ENCODE measurements at regions not wholly inside any gene's neighbourhood (a gene's known extent, or its start where the extent isn't known, plus 50 kb on each side); places are given as distances from the start of the nearest gene placed in this dataset.

- Histone ChIP-seq H3K4ac (ENCODE audit: low read depth, low read length) (no peak overlapping the region), H3K36me3 (ENCODE audit: control insufficient read depth in 1 of 2, insufficient read depth in 2 of 2, low read length in 2 of 2) (no peaks in the 10 kb centered on the region), H3K79me1 (ENCODE audit: low read length) (no peaks in the 10 kb centered on the region), H3K27ac (ENCODE audit: low read depth, low read length) (no peak overlapping the region), H2AFZ (ENCODE audit: insufficient read depth, low read length, poor library complexity) (no peak overlapping the region), H4K12ac (ENCODE audit: low read depth, low read length) (no peak overlapping the region), H2BK12ac (ENCODE audit: low read length) (no peak overlapping the region), H3K18ac (ENCODE audit: low read length) (no peak overlapping the region), H3K9ac (ENCODE audit: low read length) (no peak overlapping the region), H3K14ac (ENCODE audit: low read length) (no peak overlapping the region), H4K8ac (ENCODE audit: low read depth, low read length) (no peak overlapping the region), H3K4me3 (ENCODE audit: low read depth, low read length) (no peak overlapping the region), H3K4me1 (ENCODE audit: control insufficient read depth in 1 of 2, insufficient read depth in 2 of 2, low read length in 2 of 2) (no peaks in the 10 kb centered on the region), H2AK5ac (ENCODE audit: low read length) (no peak overlapping the region), H4K91ac (ENCODE audit: low read depth, low read length) (no peak overlapping the region), H3K79me2 (ENCODE audit: control insufficient read depth, insufficient read depth, low read length, poor library complexity) (no peaks in the 10 kb centered on the region), H3K27me3 (ENCODE audit: insufficient read depth, low read length) (no peaks in the 10 kb centered on the region), H2BK5ac (ENCODE audit: low read depth, low read length, poor library complexity) (no peak overlapping the region), H3K9me3 (ENCODE audit: insufficient read depth, low read depth, low read length) (peaks cover 4% of the 10 kb centered on the region), H3K23ac (ENCODE audit: low read length) (no peak overlapping the region), H3K4me2 (ENCODE audit: low read length) (no peak overlapping the region), H2BK120ac (ENCODE audit: insufficient read depth, low read length, poor library complexity) (no peak overlapping the region)
- WGBS (ENCODE audit: extremely low coverage, insufficient coverage, insufficient read length), result no CpG with 5 or more reads among the region's 6 CpGs
- no peak for DNase-seq
Measured at GRCh38 chr4:3700223-3700622, 66.0 kb upstream of the ADRA2C start.

GRCh38 chr4:3699678-3700077, 66.5 kb upstream of the ADRA2C start:
- Histone ChIP-seq H4K12ac (ENCODE audit: low read depth, low read length) (no peak overlapping the region), H3K36me3 (ENCODE audit: control insufficient read depth in 1 of 2, insufficient read depth in 2 of 2, low read length in 2 of 2) (no peaks in the 10 kb centered on the region), H3K27me3 (ENCODE audit: insufficient read depth, low read length) (no peaks in the 10 kb centered on the region), H3K79me1 (ENCODE audit: low read length) (no peaks in the 10 kb centered on the region), H3K14ac (ENCODE audit: low read length) (no peak overlapping the region), H3K23ac (ENCODE audit: low read length) (no peak overlapping the region), H4K91ac (ENCODE audit: low read depth, low read length) (no peak overlapping the region), H3K27ac (ENCODE audit: low read depth, low read length) (no peak overlapping the region), H3K9ac (ENCODE audit: low read length) (no peak overlapping the region), H3K18ac (ENCODE audit: low read length) (no peak overlapping the region), H2BK120ac (ENCODE audit: insufficient read depth, low read length, poor library complexity) (no peak overlapping the region), H2AK5ac (ENCODE audit: low read length) (no peak overlapping the region), H3K79me2 (ENCODE audit: control insufficient read depth, insufficient read depth, low read length, poor library complexity) (no peaks in the 10 kb centered on the region), H4K8ac (ENCODE audit: low read depth, low read length) (no peak overlapping the region), H2BK12ac (ENCODE audit: low read length) (no peak overlapping the region), H3K4me3 (ENCODE audit: low read depth, low read length) (no peak overlapping the region), H3K4me1 (ENCODE audit: control insufficient read depth in 1 of 2, insufficient read depth in 2 of 2, low read length in 2 of 2) (no peaks in the 10 kb centered on the region), H2BK5ac (ENCODE audit: low read depth, low read length, poor library complexity) (no peak overlapping the region), H3K4me2 (ENCODE audit: low read length) (no peak overlapping the region), H2AFZ (ENCODE audit: insufficient read depth, low read length, poor library complexity) (no peak overlapping the region), H3K9me3 (ENCODE audit: insufficient read depth, low read depth, low read length) (peaks cover 4% of the 10 kb centered on the region), H3K4ac (ENCODE audit: low read depth, low read length) (no peak overlapping the region)
- no CpG with 5 or more reads among the region's 13 CpGs for WGBS (ENCODE audit: extremely low coverage, insufficient coverage, insufficient read length)
- DNase-seq, result no peak

- Histone ChIP-seq H4K12ac (ENCODE audit: low read depth, low read length) (no peak overlapping the region), H3K27me3 (ENCODE audit: insufficient read depth, low read length) (no peaks in the 10 kb centered on the region), H3K23ac (ENCODE audit: low read length) (no peak overlapping the region), H3K79me1 (ENCODE audit: low read length) (no peaks in the 10 kb centered on the region), H3K79me2 (ENCODE audit: control insufficient read depth, insufficient read depth, low read length, poor library complexity) (no peaks in the 10 kb centered on the region), H3K4ac (ENCODE audit: low read depth, low read length) (no peak overlapping the region), H3K36me3 (ENCODE audit: control insufficient read depth in 1 of 2, insufficient read depth in 2 of 2, low read length in 2 of 2) (no peaks in the 10 kb centered on the region), H3K4me2 (ENCODE audit: low read length) (no peak overlapping the region), H4K8ac (ENCODE audit: low read depth, low read length) (no peak overlapping the region), H3K9me3 (ENCODE audit: insufficient read depth, low read depth, low read length) (peaks cover 4% of the 10 kb centered on the region), H2BK5ac (ENCODE audit: low read depth, low read length, poor library complexity) (no peak overlapping the region), H3K4me3 (ENCODE audit: low read depth, low read length) (no peak overlapping the region), H4K91ac (ENCODE audit: low read depth, low read length) (no peak overlapping the region), H2AK5ac (ENCODE audit: low read length) (no peak overlapping the region), H3K18ac (ENCODE audit: low read length) (no peak overlapping the region), H3K4me1 (ENCODE audit: control insufficient read depth in 1 of 2, insufficient read depth in 2 of 2, low read length in 2 of 2) (no peaks in the 10 kb centered on the region), H3K9ac (ENCODE audit: low read length) (no peak overlapping the region), H3K14ac (ENCODE audit: low read length) (no peak overlapping the region), H2BK12ac (ENCODE audit: low read length) (no peak overlapping the region), H2AFZ (ENCODE audit: insufficient read depth, low read length, poor library complexity) (no peak overlapping the region), H3K27ac (ENCODE audit: low read depth, low read length) (no peak overlapping the region), H2BK120ac (ENCODE audit: insufficient read depth, low read length, poor library complexity) (no peak overlapping the region)
- DNase-seq, result no peak
- WGBS (ENCODE audit: extremely low coverage, insufficient coverage, insufficient read length), result no CpG with 5 or more reads among the region's 6 CpGs
Measured at GRCh38 chr4:3699261-3699660, 66.9 kb upstream of the ADRA2C start.

GRCh38 chr4:3697033-3697432, 69.2 kb upstream of the ADRA2C start:
- H3K9ac ChIP-seq (ENCODE audit: low read length), result no peak overlapping the region
- no peaks in the 10 kb centered on the region for H3K79me1 ChIP-seq (ENCODE audit: low read length)
- H3K27ac ChIP-seq (ENCODE audit: low read depth, low read length), result no peak overlapping the region
- H2AK5ac ChIP-seq (ENCODE audit: low read length), result no peak overlapping the region
- no peak overlapping the region for H2AFZ ChIP-seq (ENCODE audit: insufficient read depth, low read length, poor library complexity)
- H3K27me3 ChIP-seq (ENCODE audit: insufficient read depth, low read length), result no peaks in the 10 kb centered on the region
- no peak overlapping the region for H4K8ac ChIP-seq (ENCODE audit: low read depth, low read length)
- H2BK120ac ChIP-seq (ENCODE audit: insufficient read depth, low read length, poor library complexity), result no peak overlapping the region
- H2BK5ac ChIP-seq (ENCODE audit: low read depth, low read length, poor library complexity), result no peak overlapping the region
- DNase-seq, result no peak
- no peak overlapping the region for H3K14ac ChIP-seq (ENCODE audit: low read length)
- no peak overlapping the region for H3K4me2 ChIP-seq (ENCODE audit: low read length)
- no peaks in the 10 kb centered on the region for H3K79me2 ChIP-seq (ENCODE audit: control insufficient read depth, insufficient read depth, low read length, poor library complexity)
- no peak overlapping the region for H4K12ac ChIP-seq (ENCODE audit: low read depth, low read length)
- H3K4me1 ChIP-seq (ENCODE audit: control insufficient read depth in 1 of 2, insufficient read depth in 2 of 2, low read length in 2 of 2), result no peaks in the 10 kb centered on the region
- no peak overlapping the region for H3K4me3 ChIP-seq (ENCODE audit: low read depth, low read length)
- no peaks in the 10 kb centered on the region for H3K36me3 ChIP-seq (ENCODE audit: control insufficient read depth in 1 of 2, insufficient read depth in 2 of 2, low read length in 2 of 2)
- H3K18ac ChIP-seq (ENCODE audit: low read length), result no peak overlapping the region
- no peak overlapping the region for H3K4ac ChIP-seq (ENCODE audit: low read depth, low read length)
- H4K91ac ChIP-seq (ENCODE audit: low read depth, low read length), result no peak overlapping the region
- no peak overlapping the region for H2BK12ac ChIP-seq (ENCODE audit: low read length)
- H3K23ac ChIP-seq (ENCODE audit: low read length), result no peak overlapping the region
- H3K9me3 ChIP-seq (ENCODE audit: insufficient read depth, low read depth, low read length), result peaks cover 4% of the 10 kb centered on the region
- 100% methylated on average over 1 of the region's 1 CpG for WGBS (ENCODE audit: extremely low coverage, insufficient coverage, insufficient read length)

Measured in trophoblast cell (in vitro differentiated cells and primary cell).